Ectodermal cell (in vitro differentiated cells): ENCODE measurements at regions not wholly inside any gene's neighbourhood (a gene's known extent, or its start where the extent isn't known, plus 50 kb on each side); places are given as distances from the start of the nearest gene placed in this dataset.

Experiments
- H3K27ac ChIP-seq: 2 replicates; pipeline ENCODE4 v1.7.0; 2013; ENCODE audit warnings: mild to moderate bottlenecking, low read depth, low read length; ENCODE audit not compliant: insufficient read depth, poor library complexity, severe bottlenecking
- H3K27me3 ChIP-seq: 2 replicates; pipeline ENCODE4 v1.7.0; 2013; ENCODE audit warnings: mild to moderate bottlenecking, low read length; ENCODE audit not compliant: insufficient read depth, control insufficient read depth, poor library complexity, severe bottlenecking
- H3K36me3 ChIP-seq: one replicate; pipeline ENCODE4 v1.7.0; 2013; ENCODE audit warnings: low read length; ENCODE audit not compliant: control insufficient read depth, insufficient read depth
- H3K4me1 ChIP-seq: one replicate; pipeline ENCODE4 v1.7.0; 2013; ENCODE audit warnings: low read length; ENCODE audit not compliant: control insufficient read depth, insufficient read depth
- H3K4me3 ChIP-seq: 2 replicates; pipeline ENCODE4 v1.7.0; 2013; ENCODE audit warnings: low read depth, low read length, control low read depth; ENCODE audit not compliant: insufficient read depth
- H3K9me3 ChIP-seq: 2 replicates; pipeline ENCODE4 v1.7.0; 2013; ENCODE audit warnings: mild to moderate bottlenecking, low read length, moderate library complexity; ENCODE audit not compliant: control insufficient read depth
- WGBS, 2 experiments: methylation state at CpG; one replicate each; pipeline ENCODE4 v1.1.7; 2013; ENCODE audit warnings: missing lambda C conversion rate in 2 of 2; 5-methylcytosine and 5-hydroxymethylcytosine counted together

- H3K27me3 ChIP-seq, result no peaks in the 10 kb centered on the region
- no peaks in the 10 kb centered on the region for H3K9me3 ChIP-seq
- no peaks in the 10 kb centered on the region for H3K36me3 ChIP-seq
- H3K4me1 ChIP-seq, result no peaks in the 10 kb centered on the region
- 94 to 95% methylated on average over 9 of the region's 9 CpGs for WGBS, 2 experiments
- H3K4me3 ChIP-seq, result no peak overlapping the region
- no peak overlapping the region for H3K27ac ChIP-seq
Observed at GRCh38 chr2:172350839-172351479, 76.4 kb upstream of the ITGA6 start.

GRCh38 chr2:172351586-172351985, 75.8 kb upstream of the ITGA6 start:
- H3K27ac ChIP-seq, result no peak overlapping the region
- H3K27me3 ChIP-seq, result no peaks in the 10 kb centered on the region
- no peaks in the 10 kb centered on the region for H3K4me1 ChIP-seq
- H3K9me3 ChIP-seq, result no peaks in the 10 kb centered on the region
- no peak overlapping the region for H3K4me3 ChIP-seq
- no peaks in the 10 kb centered on the region for H3K36me3 ChIP-seq
- 90 to 94% methylated on average over 4 of the region's 4 CpGs for WGBS, 2 experiments

GRCh38 chr2:172354347-172354746, 73.0 kb upstream of the ITGA6 start:
- Histone ChIP-seq H3K36me3 (no peaks in the 10 kb centered on the region), H3K4me3 (no peak overlapping the region), H3K4me1 (no peaks in the 10 kb centered on the region), H3K27me3 (no peaks in the 10 kb centered on the region), H3K27ac (no peak overlapping the region), H3K9me3 (no peaks in the 10 kb centered on the region)
- WGBS, 2 experiments, result 94 to 95% methylated on average over 5 of the region's 5 CpGs

- no peaks in the 10 kb centered on the region for H3K36me3 ChIP-seq
- H3K4me3 ChIP-seq, result no peak overlapping the region
- no peaks in the 10 kb centered on the region for H3K4me1 ChIP-seq
- WGBS, 2 experiments, result 87 to 91% methylated on average over 3 of the region's 3 CpGs
- H3K27me3 ChIP-seq, result no peaks in the 10 kb centered on the region
- no peak overlapping the region for H3K27ac ChIP-seq
- no peaks in the 10 kb centered on the region for H3K9me3 ChIP-seq
Observed at GRCh38 chr2:172357442-172357841, 69.9 kb upstream of the ITGA6 start.

- no peaks in the 10 kb centered on the region for H3K9me3 ChIP-seq
- 84% methylated on average over 11 to 12 of the region's 12 CpGs for WGBS, 2 experiments
- no peaks in the 10 kb centered on the region for H3K36me3 ChIP-seq
- no peaks in the 10 kb centered on the region for H3K27me3 ChIP-seq
- H3K4me3 ChIP-seq, result no peak overlapping the region
- H3K27ac ChIP-seq, result no peak overlapping the region
- H3K4me1 ChIP-seq, result no peaks in the 10 kb centered on the region
Observed at GRCh38 chr2:172358691-172359556, 68.5 kb upstream of the ITGA6 start.

- H3K4me1 ChIP-seq, result no peaks in the 10 kb centered on the region
- 96% methylated on average over 2 of the region's 3 CpGs for WGBS, 2 experiments
- no peaks in the 10 kb centered on the region for H3K27me3 ChIP-seq
- no peak overlapping the region for H3K4me3 ChIP-seq
- no peaks in the 10 kb centered on the region for H3K36me3 ChIP-seq
- no peak overlapping the region for H3K27ac ChIP-seq
- no peaks in the 10 kb centered on the region for H3K9me3 ChIP-seq
Observed at GRCh38 chr2:172361360-172361759, 66.0 kb upstream of the ITGA6 start.

GRCh38 chr2:172361840-172362239, 65.5 kb upstream of the ITGA6 start:
- H3K27ac ChIP-seq, result no peak overlapping the region
- no peaks in the 10 kb centered on the region for H3K9me3 ChIP-seq
- H3K4me1 ChIP-seq, result no peaks in the 10 kb centered on the region
- no peaks in the 10 kb centered on the region for H3K27me3 ChIP-seq
- 86 to 87% methylated on average over 5 of the region's 6 CpGs for WGBS, 2 experiments
- no peaks in the 10 kb centered on the region for H3K36me3 ChIP-seq
- no peak overlapping the region for H3K4me3 ChIP-seq

- Histone ChIP-seq H3K9me3 (no peaks in the 10 kb centered on the region), H3K4me1 (no peaks in the 10 kb centered on the region), H3K27me3 (no peaks in the 10 kb centered on the region), H3K27ac (no peak overlapping the region), H3K36me3 (no peaks in the 10 kb centered on the region), H3K4me3 (no peak overlapping the region)
- 88 to 100% methylated on average over 1 of the region's 1 CpG for WGBS, 2 experiments
Observed at GRCh38 chr2:172364261-172364660, 63.1 kb upstream of the ITGA6 start.

- H3K27ac ChIP-seq, result no peak overlapping the region
- H3K36me3 ChIP-seq, result no peaks in the 10 kb centered on the region
- H3K27me3 ChIP-seq, result no peaks in the 10 kb centered on the region
- WGBS, 2 experiments, result 92 to 96% methylated on average over 11 of the region's 11 CpGs
- H3K9me3 ChIP-seq, result no peaks in the 10 kb centered on the region
- H3K4me3 ChIP-seq, result no peak overlapping the region
- H3K4me1 ChIP-seq, result no peaks in the 10 kb centered on the region
Observed at GRCh38 chr2:172366596-172367150, 60.7 kb upstream of the ITGA6 start.

GRCh38 chr2:172370821-172371455, 56.4 kb upstream of the ITGA6 start:
- H3K27ac ChIP-seq, result no peak overlapping the region
- H3K27me3 ChIP-seq, result no peaks in the 10 kb centered on the region
- no peaks in the 10 kb centered on the region for H3K9me3 ChIP-seq
- 72 to 82% methylated on average over 1 of the region's 1 CpG for WGBS, 2 experiments
- H3K4me3 ChIP-seq, result no peak overlapping the region
- H3K36me3 ChIP-seq, result no peaks in the 10 kb centered on the region
- no peaks in the 10 kb centered on the region for H3K4me1 ChIP-seq
